Endothelial cell of umbilical vein (primary cell): ENCODE measurements at regions not wholly inside any gene's neighbourhood (a gene's known extent, or its start where the extent isn't known, plus 50 kb on each side); places are given as distances from the start of the nearest gene placed in this dataset.

Experiments used
- BruUV-seq: library from RNA; stranded (reverse); fragments of 400-500 nt; replicated peaks from 2 replicates; lab custom pipeline; 2021; lab: Mats Ljungman, UMichigan
- CTCF ChIA-PET: fragments of 300-600, 350-600 bp; sonication (Branson Sonifier 250); formaldehyde crosslinking; loops from one replicate; lab custom pipeline; 2021; ENCODE audit warnings: antibody characterized with exemption, inconsistent platforms; lab: Charles Lee
- POLR2A ChIA-PET: fragments of 300-600, 350-600 bp; sonication (Branson Sonifier 250); formaldehyde crosslinking; loops from one replicate; lab custom pipeline; 2021; ENCODE audit warnings: antibody characterized with exemption, inconsistent platforms; lab: Charles Lee
- DNase-seq: peaks from one replicate; pipeline ENCODE4 v3.0.0-alpha.2; 2011; ENCODE audit warnings: low read depth, low spot score
- FAIRE-seq: peaks from 2 replicates; lab custom pipeline; 2011; peaks lifted over from hg19 to GRCh38; lab: Jason Lieb, UNC
- H2AFZ ChIP-seq: 2 replicates; pipeline ENCODE4 v1.6.0; 2012; ENCODE audit warnings: low read depth, low read length, control low read depth, inconsistent platforms
- H3K27ac ChIP-seq: 2 replicates; pipeline ENCODE4 v1.5.1; 2011; ENCODE audit warnings: low read depth, mild to moderate bottlenecking, control low read depth, low read length, moderate library complexity; ENCODE audit not compliant: insufficient read depth
- H3K27me3 ChIP-seq, 2 experiments: 2 replicates each; pipeline versions ENCODE4 v1.6.0 to v1.6.1; 2011; ENCODE audit warnings: low read length in 2 of 2, mixed read lengths in 1 of 2; ENCODE audit not compliant: control insufficient read depth in 2 of 2, insufficient read depth in 2 of 2
- H3K36me3 ChIP-seq, 2 experiments: 2 replicates in 1 of 2; 3 replicates in 1 of 2; pipeline ENCODE4 v1.5.1; 2011; ENCODE audit warnings: low read length in 2 of 2, mild to moderate bottlenecking in 1 of 2, moderate library complexity in 1 of 2; ENCODE audit not compliant: control insufficient read depth in 2 of 2, insufficient read depth in 2 of 2; ENCODE audit errors: extremely low read depth in 1 of 2
- H3K4me1 ChIP-seq: 3 replicates; pipeline ENCODE4 v1.5.1; 2011; ENCODE audit warnings: mild to moderate bottlenecking, low read length; ENCODE audit not compliant: control insufficient read depth, insufficient read depth; ENCODE audit errors: extremely low read depth
- H3K4me2 ChIP-seq: 2 replicates; pipeline ENCODE4 v1.6.1; 2011; ENCODE audit warnings: low read length, control low read depth, mixed read lengths; ENCODE audit not compliant: insufficient read depth
- H3K4me3 ChIP-seq, 3 experiments: fragments of 200-600 bp in 1 of 3; sonication (generic), shearing (Covaris generic) in 1 of 3; replicated peaks in 1 of 3; 2 replicates each; pipeline ENCODE4 v1.5.1; 2011 to 2016; ENCODE audit warnings: control low read depth in 3 of 3, low read length in 3 of 3, mild to moderate bottlenecking in 2 of 3, inconsistent platforms in 1 of 3, low read depth in 1 of 3, moderate library complexity in 1 of 3; ENCODE audit not compliant: insufficient read depth in 1 of 3
- H3K79me2 ChIP-seq: 2 replicates; pipeline ENCODE4 v1.6.0; 2012; ENCODE audit warnings: low read length, inconsistent platforms; ENCODE audit not compliant: control insufficient read depth, insufficient read depth
- H3K9ac ChIP-seq: replicated peaks from 2 replicates; pipeline ENCODE3; 2011; ENCODE audit warnings: low read length, control low read depth; ENCODE audit not compliant: insufficient read depth; ENCODE audit errors: extremely low read depth
- H3K9me1 ChIP-seq: replicated peaks from 3 replicates; pipeline ENCODE4 v1.6.0; 2011; ENCODE audit warnings: mild to moderate bottlenecking, low read length; ENCODE audit not compliant: control insufficient read depth, insufficient read depth; ENCODE audit errors: extremely low read depth
- H3K9me3 ChIP-seq: replicated peaks from 2 replicates; pipeline ENCODE4 v1.5.1; 2012; ENCODE audit warnings: low read length, inconsistent platforms; ENCODE audit not compliant: control insufficient read depth, insufficient read depth
- H4K20me1 ChIP-seq: replicated peaks from 2 replicates; pipeline ENCODE3; 2011; ENCODE audit warnings: mild to moderate bottlenecking, low read length; ENCODE audit not compliant: control insufficient read depth, insufficient read depth; ENCODE audit errors: extremely low read depth
- EZH2 ChIP-seq: IDR thresholded peaks from 2 replicates; pipeline ENCODE4 v1.6.1; 2012; ENCODE audit warnings: borderline replicate concordance, low read depth, mild to moderate bottlenecking, moderate library complexity, low read length, inconsistent platforms; ENCODE audit not compliant: severe bottlenecking
- FOS ChIP-seq: IDR thresholded peaks from 2 replicates; pipeline ENCODE4 v1.6.1; 2011; ENCODE audit warnings: mild to moderate bottlenecking, low read length, moderate library complexity, borderline replicate concordance; ENCODE audit not compliant: insufficient read depth
- GATA2 ChIP-seq: IDR thresholded peaks from 2 replicates; pipeline ENCODE4 v1.7.0; 2011; ENCODE audit warnings: low read depth, mild to moderate bottlenecking, moderate library complexity, mixed read lengths, low read length; ENCODE audit not compliant: insufficient read length, insufficient read depth
- JUN ChIP-seq: IDR thresholded peaks from 2 replicates; pipeline ENCODE4 v1.6.1; 2011; ENCODE audit warnings: borderline replicate concordance, low read depth; ENCODE audit not compliant: insufficient read length, insufficient read depth
- MYC ChIP-seq: IDR thresholded peaks from one replicate; pipeline ENCODE4 v1.6.1; 2011; ENCODE audit warnings: mild to moderate bottlenecking, low read depth, low read length
- POLR2A ChIP-seq: IDR thresholded peaks from 2 replicates; pipeline ENCODE4 v1.6.1; 2012; ENCODE audit warnings: low read depth, mild to moderate bottlenecking, control low read depth, low read length
- POLR2AphosphoS5 ChIP-seq: IDR thresholded peaks from 2 replicates; pipeline ENCODE4 v1.6.1; 2012; ENCODE audit warnings: low read depth, mild to moderate bottlenecking, control low read depth, low read length, moderate library complexity; ENCODE audit not compliant: insufficient read depth
- dilution Hi-C: fragments of 300-500 bp; cut with MboI; formaldehyde crosslinking; loops from one replicate; pipeline ENCODE4 v1.15.0; 2019; ENCODE audit warnings: low sequenced_read_pairs; ENCODE audit not compliant: extremely low pct_ligation_motif_present
- intact Hi-C: fragments of 100-400 bp; cut with micrococcal nuclease; formaldehyde crosslinking; loops from one replicate; pipeline ENCODE4 v1.10.0; 2022
- TF ChIP-seq, protein P1 (sequence below), 2 donors: IDR thresholded peaks; 1 replicate in 1 of 2; 2 replicates in 1 of 2; pipeline ENCODE4 v1.5.1; 2011; ENCODE audit warnings: low read length in 2 of 2, mild to moderate bottlenecking in 2 of 2, moderate library complexity in 2 of 2, control low read depth in 1 of 2, inconsistent platforms in 1 of 2, low read depth in 1 of 2; ENCODE audit not compliant: insufficient read depth in 1 of 2; ENCODE audit errors: extremely low read depth in 1 of 2
- TF ChIP-seq, protein P2 (sequence below): IDR thresholded peaks from 2 replicates; pipeline ENCODE4 v1.6.1; 2011; ENCODE audit not compliant: insufficient read depth, insufficient read length

DNA sequence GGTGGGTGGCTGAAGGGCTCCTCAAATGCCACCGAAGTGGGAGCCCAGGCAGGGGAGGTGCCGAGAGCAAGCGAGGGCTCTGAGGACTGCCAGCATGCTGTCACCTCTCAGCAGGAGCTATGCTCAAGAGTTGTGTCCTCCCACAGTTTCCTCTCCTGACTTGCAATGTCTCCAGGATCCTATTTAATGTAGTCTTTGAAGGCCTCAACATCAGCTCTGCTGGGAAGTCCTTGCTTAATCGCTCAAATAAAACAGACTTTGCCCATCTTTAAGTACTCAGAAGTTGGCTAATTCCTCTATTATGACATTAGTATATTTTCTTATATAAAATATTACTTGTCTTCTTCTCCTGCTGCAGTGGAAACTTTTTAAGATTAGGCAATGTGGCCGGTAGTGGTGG, 154.2 kb upstream of the NRIP1 start:
- H3K4me3 ChIP-seq: no peak overlapping the region
- H3K79me2 ChIP-seq: no peaks in the 10 kb centered on the region
- intact Hi-C loops (no loop called here), dilution Hi-C loops (no loop called here)
- no peaks in the 10 kb centered on the region for H4K20me1 ChIP-seq
- H3K4me1 ChIP-seq: no peaks in the 10 kb centered on the region
- BruUV-seq: no TSS peak
- DNase-seq (no peak), FAIRE-seq (no peak)
- H3K27me3 ChIP-seq: no peaks in the 10 kb centered on the region
- no peak overlapping the region for H3K27ac ChIP-seq
- CTCF ChIA-PET: no interaction called here
- TF ChIP-seq JUN (no peak), POLR2A (no peak), POLR2AphosphoS5 (no peak)
- no peaks in the 10 kb centered on the region for H3K9me1 ChIP-seq
- no peaks in the 10 kb centered on the region for H3K36me3 ChIP-seq
- no peak overlapping the region for H2AFZ ChIP-seq
- H3K9me3 ChIP-seq: no peaks in the 10 kb centered on the region
- H3K9ac ChIP-seq: no peak overlapping the region
- POLR2A ChIA-PET: no interaction called here
- no peak overlapping the region for H3K4me2 ChIP-seq

DNA sequence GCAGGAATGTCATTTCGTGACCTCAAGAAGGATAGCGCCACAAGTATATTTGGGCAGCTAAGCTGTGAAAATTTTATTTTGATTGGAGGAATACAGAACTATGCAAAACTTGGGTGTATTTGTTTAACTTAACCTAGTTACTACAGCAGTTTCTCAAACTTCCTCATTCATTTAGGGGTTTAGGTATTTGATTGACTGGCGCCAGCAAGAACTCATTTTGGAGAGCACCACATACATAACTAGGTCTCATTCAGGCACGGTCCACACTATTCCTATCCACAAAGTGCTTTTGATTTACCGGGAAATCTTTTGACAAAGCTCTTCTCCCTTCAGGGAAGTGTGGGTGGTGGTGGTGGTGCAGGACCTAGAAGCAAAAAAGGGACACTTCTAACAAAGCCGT, 155.1 kb upstream of the NRIP1 start:
- DNase-seq (no peak), FAIRE-seq (no peak)
- Histone ChIP-seq H3K4me1 (no peaks in the 10 kb centered on the region), H3K27me3 (no peaks in the 10 kb centered on the region), H3K79me2 (no peaks in the 10 kb centered on the region), H3K36me3 (no peaks in the 10 kb centered on the region), H3K9ac (no peak overlapping the region), H3K9me1 (no peaks in the 10 kb centered on the region), H3K27ac (no peak overlapping the region), H3K4me2 (no peak overlapping the region), H3K9me3 (no peaks in the 10 kb centered on the region), H3K4me3 (no peak overlapping the region), H4K20me1 (no peaks in the 10 kb centered on the region), H2AFZ (no peak overlapping the region)
- BruUV-seq: no TSS peak
- dilution Hi-C loops: no loop called here
- ChIA-PET CTCF (no interaction called here), POLR2A (no interaction called here)
- intact Hi-C loops: no loop called here
- no peak for TF ChIP-seq POLR2A
- TF ChIP-seq EZH2: no peak
- TF ChIP-seq JUN: no peak
- TF ChIP-seq, protein P1, sequence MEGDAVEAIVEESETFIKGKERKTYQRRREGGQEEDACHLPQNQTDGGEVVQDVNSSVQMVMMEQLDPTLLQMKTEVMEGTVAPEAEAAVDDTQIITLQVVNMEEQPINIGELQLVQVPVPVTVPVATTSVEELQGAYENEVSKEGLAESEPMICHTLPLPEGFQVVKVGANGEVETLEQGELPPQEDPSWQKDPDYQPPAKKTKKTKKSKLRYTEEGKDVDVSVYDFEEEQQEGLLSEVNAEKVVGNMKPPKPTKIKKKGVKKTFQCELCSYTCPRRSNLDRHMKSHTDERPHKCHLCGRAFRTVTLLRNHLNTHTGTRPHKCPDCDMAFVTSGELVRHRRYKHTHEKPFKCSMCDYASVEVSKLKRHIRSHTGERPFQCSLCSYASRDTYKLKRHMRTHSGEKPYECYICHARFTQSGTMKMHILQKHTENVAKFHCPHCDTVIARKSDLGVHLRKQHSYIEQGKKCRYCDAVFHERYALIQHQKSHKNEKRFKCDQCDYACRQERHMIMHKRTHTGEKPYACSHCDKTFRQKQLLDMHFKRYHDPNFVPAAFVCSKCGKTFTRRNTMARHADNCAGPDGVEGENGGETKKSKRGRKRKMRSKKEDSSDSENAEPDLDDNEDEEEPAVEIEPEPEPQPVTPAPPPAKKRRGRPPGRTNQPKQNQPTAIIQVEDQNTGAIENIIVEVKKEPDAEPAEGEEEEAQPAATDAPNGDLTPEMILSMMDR (IDR thresholded peaks at IDR 0.05; ENCODE audit: extremely low read depth in 1 of 2, insufficient read depth in 1 of 2, low read depth in 1 of 2, low read length in 2 of 2): no peak
- TF ChIP-seq FOS: no peak
- no peak for TF ChIP-seq MYC
- TF ChIP-seq GATA2: no peak
- TF ChIP-seq POLR2AphosphoS5: no peak
- TF ChIP-seq, protein P2, sequence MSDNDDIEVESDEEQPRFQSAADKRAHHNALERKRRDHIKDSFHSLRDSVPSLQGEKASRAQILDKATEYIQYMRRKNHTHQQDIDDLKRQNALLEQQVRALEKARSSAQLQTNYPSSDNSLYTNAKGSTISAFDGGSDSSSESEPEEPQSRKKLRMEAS: no peak
